Upper lobe of left lung (tissue), 6 donors: ENCODE measurements at regions not wholly inside any gene's neighbourhood (a gene's known extent, or its start where the extent isn't known, plus 50 kb on each side); places are given as distances from the start of the nearest gene placed in this dataset.

Source experiments
- ATAC-seq, 2 donors: fragments of 200-7000 bp; cut with Tn5 transposase; one replicate each; pipeline ENCODE4 v1.9.1; 2022; ENCODE audit warnings: mild to moderate bottlenecking in 2 of 2, moderate library complexity in 2 of 2; ENCODE audit not compliant: low FRiP score in 2 of 2
- DNase-seq, 2 donors: peaks; one replicate each; pipeline ENCODE4 v3.0.0-alpha.2; 2019 to 2020
- H3K27ac ChIP-seq, 4 donors: fragments of 200-600 bp; sonication (generic); one replicate each; pipeline ENCODE4 v1.5.1; 2016 to 2019
- H3K27me3 ChIP-seq, 4 donors: fragments of 200-600 bp; sonication (generic); one replicate each; pipeline ENCODE4 v1.5.1; 2017 to 2019
- H3K36me3 ChIP-seq, 4 donors: fragments of 200-600 bp; sonication (generic); one replicate each; pipeline ENCODE4 v1.5.1; 2016 to 2019
- H3K4me1 ChIP-seq, 4 donors: fragments of 200-600 bp; sonication (generic); one replicate each; pipeline ENCODE4 v1.5.1; 2018 to 2019
- H3K4me3 ChIP-seq, 4 donors: fragments of 200-600 bp; sonication (generic); one replicate each; pipeline ENCODE4 v1.5.1; 2017 to 2019; ENCODE audit warnings: mild to moderate bottlenecking in 2 of 4, moderate library complexity in 1 of 4
- H3K9me3 ChIP-seq, 4 donors: fragments of 200-600 bp; sonication (generic); one replicate each; pipeline ENCODE4 v1.5.1; 2018 to 2019
- EP300 ChIP-seq, 4 donors: sonication (generic); formaldehyde crosslinking; IDR thresholded peaks; one replicate each; pipeline ENCODE4 v1.5.1; 2017; ENCODE audit warnings: antibody characterized with exemption in 4 of 4, control low read depth in 2 of 4
- POLR2A ChIP-seq, 4 donors: fragments of 450-650 bp; IDR thresholded peaks; one replicate each; pipeline ENCODE4 v1.5.1; 2016 to 2017; ENCODE audit warnings: antibody characterized with exemption in 4 of 4, mild to moderate bottlenecking in 2 of 4
- POLR2AphosphoS5 ChIP-seq, 2 donors: sonication (generic); formaldehyde crosslinking; IDR thresholded peaks; one replicate each; pipeline ENCODE4 v1.5.1; 2017; ENCODE audit warnings: antibody characterized with exemption in 2 of 2
- WGBS, 2 donors: methylation state at CpG; one replicate each; pipeline ENCODE4 v1.1.5; 2017 to 2018; 5-methylcytosine and 5-hydroxymethylcytosine counted together
- TF ChIP-seq, protein P1 (sequence below), 6 experiments: fragments of 450-650 bp in 4 of 6; fragments of 200-600 bp in 2 of 6; sonication (generic) in 2 of 6; IDR thresholded peaks; one replicate each; pipeline ENCODE4 v1.5.1; 2016 to 2019; ENCODE audit warnings: antibody characterized with exemption in 6 of 6
- donor health status: DM: no; HTN: no; CAD: no; lungs with moderate emphysema.
- donor health status: DM: no; HTN: yes; CAD: no; lungs with severe emphysema.

GRCh38 chr18:51921862-51922261, 418.1 kb upstream of the DCC start:
- TF ChIP-seq POLR2A (IDR thresholded peaks at IDR 0.05), result no peak
- no peak for DNase-seq
- Histone ChIP-seq H3K4me1 (no peaks in the 10 kb centered on the region), H3K9me3 (peaks cover 0 to 10% (median 3%) of the 10 kb centered on the region in 4 donors), H3K4me3 (no peak overlapping the region), H3K36me3 (no peaks in the 10 kb centered on the region), H3K27me3 (no peaks in the 10 kb centered on the region), H3K27ac (no peak overlapping the region)
- no peak for ATAC-seq
- 62% methylated on average over 3 of the region's 3 CpGs; no CpG with 5 or more reads in 1 of the 2 donors for WGBS, 2 donors

DNA sequence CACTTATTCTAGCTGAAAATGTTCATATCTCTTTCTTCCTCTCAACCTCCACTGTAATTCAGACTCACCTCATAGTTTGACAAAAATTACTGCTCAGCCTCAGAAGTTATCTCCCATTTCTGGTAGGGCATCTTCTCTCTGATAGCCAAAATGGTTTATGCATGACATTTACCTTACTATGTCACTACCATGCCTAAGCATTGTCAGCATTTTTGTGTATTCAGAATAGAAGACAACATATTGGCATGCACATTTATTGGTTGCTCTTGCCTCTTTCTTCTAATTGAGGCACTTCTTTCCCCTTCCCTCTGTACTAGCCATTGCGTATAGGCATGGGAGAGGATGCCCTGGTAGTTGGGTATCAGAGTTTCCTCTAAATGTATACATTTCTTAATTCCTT, 406.1 kb upstream of the DCC start:
- Histone ChIP-seq H3K4me3 (no peak overlapping the region), H3K4me1 (no peaks in the 10 kb centered on the region), H3K9me3 (peaks cover 0 to 13% (median 3%) of the 10 kb centered on the region in 4 donors), H3K27ac (no peak overlapping the region), H3K27me3 (no peaks in the 10 kb centered on the region), H3K36me3 (no peaks in the 10 kb centered on the region)
- DNase-seq (no peak), ATAC-seq (no peak)
- TF ChIP-seq POLR2A (IDR thresholded peaks at IDR 0.05) (no peak), EP300 (IDR thresholded peaks at IDR 0.05) (no peak), POLR2AphosphoS5 (IDR thresholded peaks at IDR 0.05) (no peak)
- TF ChIP-seq, protein P1, sequence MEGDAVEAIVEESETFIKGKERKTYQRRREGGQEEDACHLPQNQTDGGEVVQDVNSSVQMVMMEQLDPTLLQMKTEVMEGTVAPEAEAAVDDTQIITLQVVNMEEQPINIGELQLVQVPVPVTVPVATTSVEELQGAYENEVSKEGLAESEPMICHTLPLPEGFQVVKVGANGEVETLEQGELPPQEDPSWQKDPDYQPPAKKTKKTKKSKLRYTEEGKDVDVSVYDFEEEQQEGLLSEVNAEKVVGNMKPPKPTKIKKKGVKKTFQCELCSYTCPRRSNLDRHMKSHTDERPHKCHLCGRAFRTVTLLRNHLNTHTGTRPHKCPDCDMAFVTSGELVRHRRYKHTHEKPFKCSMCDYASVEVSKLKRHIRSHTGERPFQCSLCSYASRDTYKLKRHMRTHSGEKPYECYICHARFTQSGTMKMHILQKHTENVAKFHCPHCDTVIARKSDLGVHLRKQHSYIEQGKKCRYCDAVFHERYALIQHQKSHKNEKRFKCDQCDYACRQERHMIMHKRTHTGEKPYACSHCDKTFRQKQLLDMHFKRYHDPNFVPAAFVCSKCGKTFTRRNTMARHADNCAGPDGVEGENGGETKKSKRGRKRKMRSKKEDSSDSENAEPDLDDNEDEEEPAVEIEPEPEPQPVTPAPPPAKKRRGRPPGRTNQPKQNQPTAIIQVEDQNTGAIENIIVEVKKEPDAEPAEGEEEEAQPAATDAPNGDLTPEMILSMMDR (IDR thresholded peaks at IDR 0.05), result no peak
- 89 to 91% methylated on average over 1 of the region's 1 CpG for WGBS, 2 donors

- H3K36me3 ChIP-seq, result no peaks in the 10 kb centered on the region
- 76 to 88% methylated on average over 2 of the region's 2 CpGs for whole genome bisulfite sequencing, 2 donors
- ATAC-seq (no peak), DNase-seq (no peak)
- H3K27me3 ChIP-seq, result no peaks in the 10 kb centered on the region
- TF ChIP-seq EP300 (IDR thresholded peaks at IDR 0.05) (no peak), POLR2AphosphoS5 (IDR thresholded peaks at IDR 0.05) (no peak), POLR2A (IDR thresholded peaks at IDR 0.05) (no peak)
- TF ChIP-seq, protein P1 (IDR thresholded peaks at IDR 0.05), result no peak
- no peaks in the 10 kb centered on the region for H3K9me3 ChIP-seq
- no peaks in the 10 kb centered on the region for H3K4me1 ChIP-seq
- no peak overlapping the region for H3K4me3 ChIP-seq
- no peak overlapping the region for H3K27ac ChIP-seq
These were observed 403.9 kb upstream of the DCC start for GRCh38 chr18:51936115-51936514.

- no peak for TF ChIP-seq POLR2AphosphoS5 (IDR thresholded peaks at IDR 0.05)
- TF ChIP-seq, protein P1 (IDR thresholded peaks at IDR 0.05), result no peak
- TF ChIP-seq EP300 (IDR thresholded peaks at IDR 0.05), result no peak
- no peak for TF ChIP-seq POLR2A (IDR thresholded peaks at IDR 0.05)
- DNase-seq (no peak), ATAC-seq (no peak)
- Histone ChIP-seq H3K4me3 (no peak overlapping the region), H3K4me1 (no peaks in the 10 kb centered on the region), H3K36me3 (no peaks in the 10 kb centered on the region), H3K27ac (no peak overlapping the region), H3K27me3 (no peaks in the 10 kb centered on the region), H3K9me3 (no peaks in the 10 kb centered on the region)
- WGBS, 2 donors, result 57 to 61% methylated on average over 2 of the region's 2 CpGs
These were observed 398.0 kb upstream of the DCC start for GRCh38 chr18:51941999-51942398.

- H3K4me1 ChIP-seq, result no peaks in the 10 kb centered on the region
- no peak for ATAC-seq
- no peak overlapping the region for H3K27ac ChIP-seq
- H3K36me3 ChIP-seq, result no peaks in the 10 kb centered on the region
- H3K4me3 ChIP-seq, result no peak overlapping the region
- no peaks in the 10 kb centered on the region for H3K27me3 ChIP-seq
- TF ChIP-seq POLR2A (IDR thresholded peaks at IDR 0.05), result no peak
- TF ChIP-seq POLR2AphosphoS5 (IDR thresholded peaks at IDR 0.05), result no peak
- no peak for TF ChIP-seq EP300 (IDR thresholded peaks at IDR 0.05)
- TF ChIP-seq, protein P1 (IDR thresholded peaks at IDR 0.05), result no peak
- no peak for DNase-seq
- H3K9me3 ChIP-seq, result no peaks in the 10 kb centered on the region
- 90 to 97% methylated on average over 1 of the region's 1 CpG for WGBS, 2 donors
These were observed 396.7 kb upstream of the DCC start for GRCh38 chr18:51943281-51943680.
